Liver (tissue), 8 donors: ENCODE measurements at regions not wholly inside any gene's neighbourhood (a gene's known extent, or its start where the extent isn't known, plus 50 kb on each side); places are given as distances from the start of the nearest gene placed in this dataset.

Source experiments
- DNase-seq: peaks from one replicate; pipeline ENCODE4 v3.0.0-alpha.2; 2017; ENCODE audit warnings: low spot score
- H3K27ac ChIP-seq, 2 donors: one replicate each; pipeline ENCODE4 v1.7.0; 2013; ENCODE audit warnings: inconsistent platforms in 2 of 2, low read length in 2 of 2, control low read depth in 1 of 2, low read depth in 1 of 2, mild to moderate bottlenecking in 1 of 2
- H3K27me3 ChIP-seq, 4 donors: one replicate each; pipeline versions ENCODE4 v1.6.1 to v1.7.0; 2013; ENCODE audit warnings: low read length in 3 of 4, inconsistent platforms in 1 of 4, mild to moderate bottlenecking in 1 of 4, moderate library complexity in 1 of 4; ENCODE audit not compliant: control insufficient read depth in 4 of 4, insufficient read depth in 4 of 4
- H3K36me3 ChIP-seq, 4 donors: one replicate each; pipeline versions ENCODE4 v1.6.1 to v1.7.0; 2013; ENCODE audit warnings: low read length in 3 of 4, mild to moderate bottlenecking in 3 of 4, low read depth in 1 of 4, moderate library complexity in 1 of 4; ENCODE audit not compliant: control insufficient read depth in 4 of 4, insufficient read depth in 3 of 4
- H3K4me1 ChIP-seq, 4 donors: one replicate each; pipeline versions ENCODE4 v1.6.1 to v1.7.0; 2013; ENCODE audit warnings: low read length in 3 of 4, mild to moderate bottlenecking in 3 of 4, moderate library complexity in 1 of 4; ENCODE audit not compliant: control insufficient read depth in 4 of 4, insufficient read depth in 4 of 4
- H3K4me3 ChIP-seq, 3 donors: one replicate each; pipeline versions ENCODE4 v1.6.1 to v1.7.0; 2013; ENCODE audit warnings: low read length in 3 of 3, control low read depth in 1 of 3, low read depth in 1 of 3, mild to moderate bottlenecking in 1 of 3
- H3K9ac ChIP-seq, 2 donors: one replicate each; pipeline ENCODE4 v1.7.0; 2013; ENCODE audit warnings: low read length in 2 of 2, mild to moderate bottlenecking in 2 of 2, moderate library complexity in 2 of 2, control low read depth in 1 of 2, low read depth in 1 of 2
- H3K9me3 ChIP-seq, 4 donors: one replicate each; pipeline versions ENCODE4 v1.6.1 to v1.7.0; 2013; ENCODE audit warnings: low read length in 3 of 4; ENCODE audit not compliant: control insufficient read depth in 4 of 4
- FOXA1 ChIP-seq: IDR thresholded peaks from 2 replicates; pipeline ENCODE4 v1.6.1; 2016; ENCODE audit warnings: antibody characterized with exemption
- FOXA2 ChIP-seq: IDR thresholded peaks from 2 replicates; pipeline ENCODE4 v1.6.1; 2016; ENCODE audit warnings: antibody characterized with exemption
- GABPA ChIP-seq, 2 donors: IDR thresholded peaks in 1 of 2; conservative IDR thresholded peaks in 1 of 2; 2 replicates each; pipeline ENCODE4 v1.6.1; 2016; ENCODE audit warnings: antibody characterized with exemption in 2 of 2, mild to moderate bottlenecking in 1 of 2, moderate library complexity in 1 of 2
- HNF4A ChIP-seq, 2 donors: conservative IDR thresholded peaks; 2 replicates each; pipeline ENCODE4 v1.6.1; 2016; ENCODE audit warnings: antibody characterized with exemption in 2 of 2, mild to moderate bottlenecking in 2 of 2
- HNF4G ChIP-seq: IDR thresholded peaks from 2 replicates; pipeline ENCODE4 v1.6.1; 2016; ENCODE audit warnings: antibody characterized with exemption
- JUND ChIP-seq, 2 donors: IDR thresholded peaks; 2 replicates each; pipeline ENCODE4 v1.6.1; 2016; ENCODE audit warnings: antibody characterized with exemption in 2 of 2
- RAD21 ChIP-seq, 2 donors: IDR thresholded peaks; 2 replicates each; pipeline ENCODE4 v1.6.1; 2016; ENCODE audit warnings: antibody characterized with exemption in 2 of 2, mild to moderate bottlenecking in 2 of 2
- RXRA ChIP-seq, 2 donors: IDR thresholded peaks; 2 replicates each; pipeline ENCODE4 v1.6.1; 2017 to 2018; ENCODE audit warnings: antibody characterized with exemption in 2 of 2, mild to moderate bottlenecking in 1 of 2
- SP1 ChIP-seq: IDR thresholded peaks from 2 replicates; pipeline ENCODE4 v1.6.1; 2018; ENCODE audit warnings: antibody characterized with exemption, mild to moderate bottlenecking
- TAF1 ChIP-seq: conservative IDR thresholded peaks from 2 replicates; pipeline ENCODE4 v1.6.1; 2016; ENCODE audit warnings: antibody characterized with exemption, mild to moderate bottlenecking
- WGBS: extraction: QIAGEN DNeasy Blood & Tissue Kit; methylation state at CpG from one replicate; pipeline ENCODE4 v1.1.7; 2013; 5-methylcytosine and 5-hydroxymethylcytosine counted together
- TF ChIP-seq, protein P1 (sequence below): IDR thresholded peaks from 2 replicates; pipeline ENCODE4 v1.6.1; 2016; ENCODE audit warnings: antibody characterized with exemption, mild to moderate bottlenecking
- TF ChIP-seq, protein P2 (sequence below): IDR thresholded peaks from 2 replicates; pipeline ENCODE4 v1.6.1; 2016; ENCODE audit warnings: antibody characterized with exemption
- TF ChIP-seq, protein P3 (sequence below): IDR thresholded peaks from 2 replicates; pipeline ENCODE4 v1.6.1; 2016; ENCODE audit warnings: antibody characterized with exemption
- TF ChIP-seq, protein P4 (sequence below): fragments of 150-350 bp; IDR thresholded peaks from 2 replicates; pipeline ENCODE4 v1.5.1; 2017; ENCODE audit warnings: improper control_type of control experiment, low read depth, low read length; ENCODE audit not compliant: missing input control
- TF ChIP-seq, protein P5 (sequence below): IDR thresholded peaks from 2 replicates; pipeline ENCODE4 v1.6.1; 2016; ENCODE audit warnings: antibody characterized with exemption
- donor health status: healthy.
- donor health status: healthy.
- donor health status: healthy.
- donor health status: healthy.
- donor health status: healthy.

DNA sequence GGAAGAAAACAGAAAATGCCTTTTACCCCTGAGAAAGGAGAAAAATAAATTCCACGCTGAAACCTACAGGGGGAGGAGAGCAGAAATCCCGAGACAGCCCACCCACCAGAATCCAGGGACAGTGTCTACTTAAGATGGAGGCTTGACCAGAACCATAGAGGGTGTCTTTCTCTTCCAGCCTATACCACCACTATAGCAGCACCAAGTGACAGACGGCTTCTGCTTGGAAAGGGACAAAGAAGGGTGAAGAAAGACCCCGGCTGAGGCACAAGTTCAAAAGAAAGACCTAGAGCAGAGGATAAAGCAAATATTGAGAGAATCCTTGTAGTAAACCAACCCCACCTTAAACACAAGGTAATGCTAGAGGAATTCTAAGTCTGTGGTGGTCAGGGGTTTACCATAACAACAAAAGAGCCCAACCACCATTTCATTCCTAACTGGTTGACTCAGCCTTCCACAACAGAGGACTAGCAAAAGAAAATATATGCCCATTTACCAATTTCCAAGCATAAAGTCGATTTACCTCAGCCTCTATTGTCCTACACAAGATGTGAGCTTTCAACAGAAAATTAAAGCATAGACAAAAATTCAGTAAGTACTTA lies 105.3 kb upstream of the FOXG1 start:
- Histone ChIP-seq H3K27ac (no peak overlapping the region), H3K36me3 (no peaks in the 10 kb centered on the region), H3K9ac (no peak overlapping the region), H3K4me3 (no peak overlapping the region), H3K27me3 (no peaks in the 10 kb centered on the region), H3K4me1 (no peaks in the 10 kb centered on the region), H3K9me3 (no peaks in the 10 kb centered on the region)
- WGBS: 41% methylated on average over 5 of the region's 5 CpGs
- DNase-seq: no peak
- TF ChIP-seq, protein P1, sequence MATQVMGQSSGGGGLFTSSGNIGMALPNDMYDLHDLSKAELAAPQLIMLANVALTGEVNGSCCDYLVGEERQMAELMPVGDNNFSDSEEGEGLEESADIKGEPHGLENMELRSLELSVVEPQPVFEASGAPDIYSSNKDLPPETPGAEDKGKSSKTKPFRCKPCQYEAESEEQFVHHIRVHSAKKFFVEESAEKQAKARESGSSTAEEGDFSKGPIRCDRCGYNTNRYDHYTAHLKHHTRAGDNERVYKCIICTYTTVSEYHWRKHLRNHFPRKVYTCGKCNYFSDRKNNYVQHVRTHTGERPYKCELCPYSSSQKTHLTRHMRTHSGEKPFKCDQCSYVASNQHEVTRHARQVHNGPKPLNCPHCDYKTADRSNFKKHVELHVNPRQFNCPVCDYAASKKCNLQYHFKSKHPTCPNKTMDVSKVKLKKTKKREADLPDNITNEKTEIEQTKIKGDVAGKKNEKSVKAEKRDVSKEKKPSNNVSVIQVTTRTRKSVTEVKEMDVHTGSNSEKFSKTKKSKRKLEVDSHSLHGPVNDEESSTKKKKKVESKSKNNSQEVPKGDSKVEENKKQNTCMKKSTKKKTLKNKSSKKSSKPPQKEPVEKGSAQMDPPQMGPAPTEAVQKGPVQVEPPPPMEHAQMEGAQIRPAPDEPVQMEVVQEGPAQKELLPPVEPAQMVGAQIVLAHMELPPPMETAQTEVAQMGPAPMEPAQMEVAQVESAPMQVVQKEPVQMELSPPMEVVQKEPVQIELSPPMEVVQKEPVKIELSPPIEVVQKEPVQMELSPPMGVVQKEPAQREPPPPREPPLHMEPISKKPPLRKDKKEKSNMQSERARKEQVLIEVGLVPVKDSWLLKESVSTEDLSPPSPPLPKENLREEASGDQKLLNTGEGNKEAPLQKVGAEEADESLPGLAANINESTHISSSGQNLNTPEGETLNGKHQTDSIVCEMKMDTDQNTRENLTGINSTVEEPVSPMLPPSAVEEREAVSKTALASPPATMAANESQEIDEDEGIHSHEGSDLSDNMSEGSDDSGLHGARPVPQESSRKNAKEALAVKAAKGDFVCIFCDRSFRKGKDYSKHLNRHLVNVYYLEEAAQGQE: no peak
- TF ChIP-seq, protein P2, sequence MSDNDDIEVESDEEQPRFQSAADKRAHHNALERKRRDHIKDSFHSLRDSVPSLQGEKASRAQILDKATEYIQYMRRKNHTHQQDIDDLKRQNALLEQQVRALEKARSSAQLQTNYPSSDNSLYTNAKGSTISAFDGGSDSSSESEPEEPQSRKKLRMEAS: no peak
- TF ChIP-seq HNF4A (conservative IDR thresholded peaks at IDR 0.05) (no peak), RXRA (IDR thresholded peaks at IDR 0.05) (no peak), HNF4G (no peak), GABPA (IDR thresholded peaks at IDR 0.05 in 1 of 2, conservative IDR thresholded peaks at IDR 0.05 in 1 of 2) (no peak), TAF1 (no peak), RAD21 (IDR thresholded peaks at IDR 0.05) (no peak), JUND (IDR thresholded peaks at IDR 0.05) (no peak)
- TF ChIP-seq, protein P3, sequence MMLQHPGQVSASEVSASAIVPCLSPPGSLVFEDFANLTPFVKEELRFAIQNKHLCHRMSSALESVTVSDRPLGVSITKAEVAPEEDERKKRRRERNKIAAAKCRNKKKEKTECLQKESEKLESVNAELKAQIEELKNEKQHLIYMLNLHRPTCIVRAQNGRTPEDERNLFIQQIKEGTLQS: no peak
- TF ChIP-seq, protein P4, sequence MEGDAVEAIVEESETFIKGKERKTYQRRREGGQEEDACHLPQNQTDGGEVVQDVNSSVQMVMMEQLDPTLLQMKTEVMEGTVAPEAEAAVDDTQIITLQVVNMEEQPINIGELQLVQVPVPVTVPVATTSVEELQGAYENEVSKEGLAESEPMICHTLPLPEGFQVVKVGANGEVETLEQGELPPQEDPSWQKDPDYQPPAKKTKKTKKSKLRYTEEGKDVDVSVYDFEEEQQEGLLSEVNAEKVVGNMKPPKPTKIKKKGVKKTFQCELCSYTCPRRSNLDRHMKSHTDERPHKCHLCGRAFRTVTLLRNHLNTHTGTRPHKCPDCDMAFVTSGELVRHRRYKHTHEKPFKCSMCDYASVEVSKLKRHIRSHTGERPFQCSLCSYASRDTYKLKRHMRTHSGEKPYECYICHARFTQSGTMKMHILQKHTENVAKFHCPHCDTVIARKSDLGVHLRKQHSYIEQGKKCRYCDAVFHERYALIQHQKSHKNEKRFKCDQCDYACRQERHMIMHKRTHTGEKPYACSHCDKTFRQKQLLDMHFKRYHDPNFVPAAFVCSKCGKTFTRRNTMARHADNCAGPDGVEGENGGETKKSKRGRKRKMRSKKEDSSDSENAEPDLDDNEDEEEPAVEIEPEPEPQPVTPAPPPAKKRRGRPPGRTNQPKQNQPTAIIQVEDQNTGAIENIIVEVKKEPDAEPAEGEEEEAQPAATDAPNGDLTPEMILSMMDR: no peak
- TF ChIP-seq, protein P5, sequence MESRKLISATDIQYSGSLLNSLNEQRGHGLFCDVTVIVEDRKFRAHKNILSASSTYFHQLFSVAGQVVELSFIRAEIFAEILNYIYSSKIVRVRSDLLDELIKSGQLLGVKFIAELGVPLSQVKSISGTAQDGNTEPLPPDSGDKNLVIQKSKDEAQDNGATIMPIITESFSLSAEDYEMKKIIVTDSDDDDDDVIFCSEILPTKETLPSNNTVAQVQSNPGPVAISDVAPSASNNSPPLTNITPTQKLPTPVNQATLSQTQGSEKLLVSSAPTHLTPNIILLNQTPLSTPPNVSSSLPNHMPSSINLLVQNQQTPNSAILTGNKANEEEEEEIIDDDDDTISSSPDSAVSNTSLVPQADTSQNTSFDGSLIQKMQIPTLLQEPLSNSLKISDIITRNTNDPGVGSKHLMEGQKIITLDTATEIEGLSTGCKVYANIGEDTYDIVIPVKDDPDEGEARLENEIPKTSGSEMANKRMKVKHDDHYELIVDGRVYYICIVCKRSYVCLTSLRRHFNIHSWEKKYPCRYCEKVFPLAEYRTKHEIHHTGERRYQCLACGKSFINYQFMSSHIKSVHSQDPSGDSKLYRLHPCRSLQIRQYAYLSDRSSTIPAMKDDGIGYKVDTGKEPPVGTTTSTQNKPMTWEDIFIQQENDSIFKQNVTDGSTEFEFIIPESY: no peak

DNA sequence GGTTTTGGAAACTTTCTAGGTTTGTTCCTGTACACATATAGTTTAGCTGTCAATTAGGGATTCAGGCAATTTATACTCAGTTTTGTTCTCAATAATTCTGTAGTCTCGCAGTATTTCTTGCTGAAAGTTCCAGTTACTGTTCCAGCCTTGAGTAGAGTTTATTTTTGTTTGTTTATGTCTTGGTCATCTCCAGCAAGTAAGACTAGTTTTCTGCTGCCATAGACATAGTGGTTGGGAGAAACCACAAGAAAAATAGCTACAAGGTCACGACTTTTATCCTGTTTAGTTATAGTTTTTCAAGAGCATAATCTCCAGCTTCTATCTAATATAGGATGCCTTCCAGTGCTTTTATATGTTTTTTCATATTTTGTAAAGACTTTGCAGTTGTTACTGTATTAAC lies 99.6 kb upstream of the FOXG1 start:
- H3K9ac ChIP-seq: no peak overlapping the region
- no peaks in the 10 kb centered on the region for H3K9me3 ChIP-seq
- WGBS: 56% methylated on average over 2 of the region's 2 CpGs
- DNase-seq: no peak
- no peak overlapping the region for H3K27ac ChIP-seq
- H3K4me1 ChIP-seq: no peaks in the 10 kb centered on the region
- no peaks in the 10 kb centered on the region for H3K36me3 ChIP-seq
- TF ChIP-seq, protein P4: no peak
- TF ChIP-seq HNF4A (conservative IDR thresholded peaks at IDR 0.05): no peak
- no peak for TF ChIP-seq SP1
- TF ChIP-seq, protein P3: no peak
- no peak for TF ChIP-seq TAF1
- TF ChIP-seq FOXA1: no peak
- TF ChIP-seq, protein P2: no peak
- no peak for TF ChIP-seq FOXA2
- TF ChIP-seq RAD21 (IDR thresholded peaks at IDR 0.05): no peak
- H3K27me3 ChIP-seq: no peaks in the 10 kb centered on the region
- H3K4me3 ChIP-seq: no peak overlapping the region
